GM23338 (cell line): ENCODE measurements at regions not wholly inside any gene's neighbourhood (a gene's known extent, or its start where the extent isn't known, plus 50 kb on each side); places are given as distances from the start of the nearest gene placed in this dataset.
A peak's percentile ranks its signal among the peaks of the same experiment; 100 is the strongest.

ENCODE experiments used
- ATAC-seq: fragments of 200-7000 bp; cut with Tn5 transposase; 3 replicates; pipeline ENCODE4 v1.9.1; 2020
- DNase-seq: peaks from one replicate; pipeline ENCODE4 v3.0.0-alpha.2; 2015; ENCODE audit warnings: low spot score
- H2AFZ ChIP-seq: fragments of 200-600 bp; sonication (generic); 2 replicates; pipeline ENCODE4 v1.8.0; 2016; ENCODE audit warnings: antibody characterized with exemption, mild to moderate bottlenecking, moderate library complexity
- H3F3A ChIP-seq: fragments of 200-600 bp; sonication (generic); replicated peaks from 2 replicates; pipeline ENCODE4 v1.8.0; 2017; ENCODE audit warnings: antibody characterized with exemption, mixed run types, low read depth
- H3K27ac ChIP-seq: fragments of 200-600 bp; sonication (generic); 2 replicates; pipeline ENCODE4 v1.6.1; 2016; ENCODE audit warnings: low read depth
- H3K27me3 ChIP-seq: fragments of 200-600 bp; sonication (generic); 2 replicates; pipeline ENCODE4 v1.8.0; 2016; ENCODE audit warnings: mild to moderate bottlenecking, mixed run types, moderate library complexity; ENCODE audit not compliant: insufficient read depth
- H3K36me3 ChIP-seq: fragments of 200-600 bp; sonication (generic); 2 replicates; pipeline ENCODE4 v1.8.0; 2016; ENCODE audit warnings: mild to moderate bottlenecking; ENCODE audit not compliant: insufficient read depth
- H3K4me1 ChIP-seq: fragments of 200-600 bp; sonication (generic); 2 replicates; pipeline ENCODE4 v1.8.0; 2016; ENCODE audit warnings: mild to moderate bottlenecking, moderate library complexity; ENCODE audit not compliant: insufficient read depth
- H3K4me2 ChIP-seq: fragments of 200-600 bp; sonication (generic); 2 replicates; pipeline ENCODE4 v1.7.1; 2017; ENCODE audit warnings: mixed run types
- H3K4me3 ChIP-seq: fragments of 200-600 bp; sonication (generic); 2 replicates; pipeline ENCODE4 v1.6.1; 2016; ENCODE audit warnings: mixed run types
- H3K79me2 ChIP-seq: fragments of 200-600 bp; sonication (generic); replicated peaks from 2 replicates; pipeline ENCODE4 v1.8.0; 2017; ENCODE audit warnings: mild to moderate bottlenecking; ENCODE audit not compliant: insufficient read depth
- H3K9me2 ChIP-seq: fragments of 200-600 bp; sonication (generic); 2 replicates; pipeline ENCODE4 v1.8.0; 2017; ENCODE audit not compliant: insufficient read depth
- H4K20me1 ChIP-seq: fragments of 200-600 bp; sonication (generic); replicated peaks from 2 replicates; pipeline ENCODE4 v1.8.0; 2017; ENCODE audit warnings: mild to moderate bottlenecking; ENCODE audit not compliant: insufficient read depth
- H3K27ac Mint-ChIP-seq: 2 replicates; pipeline ENCODE4 v1.8.0; 2020; ENCODE audit warnings: inconsistent platforms, mild to moderate bottlenecking, moderate library complexity, mixed read lengths
- H3K27me3 Mint-ChIP-seq: 3 replicates; pipeline ENCODE4 v1.8.0; 2022; ENCODE audit warnings: low read depth, mild to moderate bottlenecking, moderate library complexity, mixed read lengths, inconsistent platforms; ENCODE audit not compliant: insufficient read depth, poor library complexity
- H3K36me3 Mint-ChIP-seq: 3 replicates; pipeline ENCODE4 v1.8.0; 2021; ENCODE audit warnings: low read depth, mild to moderate bottlenecking, inconsistent platforms, moderate library complexity, mixed read lengths
- H3K4me1 Mint-ChIP-seq: 3 replicates; pipeline ENCODE4 v1.8.0; 2020; ENCODE audit warnings: mild to moderate bottlenecking, inconsistent platforms, mixed read lengths
- H3K4me3 Mint-ChIP-seq: 3 replicates; pipeline ENCODE4 v1.8.0; 2021; ENCODE audit warnings: moderate library complexity, mild to moderate bottlenecking, inconsistent platforms, mixed read lengths
- H3K9me3 Mint-ChIP-seq: 3 replicates; pipeline ENCODE4 v1.8.0; 2020; ENCODE audit warnings: moderate library complexity, mild to moderate bottlenecking, inconsistent platforms, mixed read lengths
- CREB1 ChIP-seq: fragments of 250-450 bp; sonication (Bioruptor Pico); IDR thresholded peaks from 2 replicates; pipeline ENCODE4 v1.5.0; 2020; ENCODE audit warnings: low read depth, mild to moderate bottlenecking, moderate library complexity
- POLR2AphosphoS5 ChIP-seq: IDR thresholded peaks from 2 replicates; pipeline ENCODE4 v1.6.1; 2016; ENCODE audit warnings: antibody characterized with exemption, low read depth
- ZNF114 ChIP-seq: fragments of 250-450 bp; sonication (Bioruptor Pico); IDR thresholded peaks from 2 replicates; pipeline ENCODE4 v1.5.0; 2020; ENCODE audit warnings: mild to moderate bottlenecking, moderate library complexity
- ZNF331 ChIP-seq: fragments of 250-450 bp; sonication (Bioruptor Pico); IDR thresholded peaks from 2 replicates; pipeline ENCODE4 v1.5.0; 2020; ENCODE audit warnings: low read depth, mild to moderate bottlenecking, moderate library complexity
- TF ChIP-seq, protein P1 (sequence below): IDR thresholded peaks from one replicate; pipeline ENCODE4 v1.6.1; 2018; ENCODE audit warnings: antibody characterized with exemption; ENCODE audit not compliant: unreplicated experiment

DNA sequence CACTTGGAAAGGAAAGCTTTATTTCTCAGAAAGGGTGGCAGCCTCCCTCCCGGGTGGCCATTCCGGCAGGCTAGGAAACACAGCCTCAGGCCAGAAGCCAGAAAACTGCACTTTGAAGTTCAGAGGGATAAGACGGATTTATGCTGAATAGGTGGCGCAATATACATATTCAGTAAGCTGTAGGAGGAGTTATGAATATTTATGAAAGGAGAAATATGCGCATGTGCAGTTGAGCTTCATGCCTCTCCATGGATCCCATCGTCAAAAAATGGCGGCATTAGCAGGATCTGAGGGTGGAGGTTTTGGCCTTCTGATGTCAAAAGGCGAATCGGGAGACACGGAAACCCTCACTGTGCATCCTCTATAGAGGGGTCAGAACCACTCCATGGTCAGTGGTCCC lies 82.3 kb downstream of the KATNIP start:
- H3K9me2 ChIP-seq, result no peaks in the 10 kb centered on the region
- Mint-ChIP-seq H3K27me3 (no peaks in the 10 kb centered on the region), H3K36me3 (peaks cover 7% of the 10 kb centered on the region), H3K9me3 (no peaks in the 10 kb centered on the region), H3K4me3 (no peak overlapping the region), H3K4me1 (peaks cover 16% of the 10 kb centered on the region), H3K27ac (no peak overlapping the region)
- no peak overlapping the region for H3K27ac ChIP-seq
- ATAC-seq, result no peak
- H3K79me2 ChIP-seq, result no peaks in the 10 kb centered on the region
- no peak overlapping the region for H3K4me3 ChIP-seq
- peaks cover 10% of the 10 kb centered on the region; the same call in 1 of the 2 replicates for H3K4me1 ChIP-seq
- TF ChIP-seq POLR2AphosphoS5 (no peak), ZNF331 (no peak)
- H3K36me3 ChIP-seq, result no peaks in the 10 kb centered on the region; the same call in 1 of the 2 replicates
- H3F3A ChIP-seq, result no peaks in the 10 kb centered on the region
- peaks cover 1% of the 10 kb centered on the region; the same call in 1 of the 2 replicates for H4K20me1 ChIP-seq
- no peak overlapping the region for H3K4me2 ChIP-seq
- no peak for DNase-seq
- H2AFZ ChIP-seq, result no peak overlapping the region
- no peaks in the 10 kb centered on the region for H3K27me3 ChIP-seq

DNA sequence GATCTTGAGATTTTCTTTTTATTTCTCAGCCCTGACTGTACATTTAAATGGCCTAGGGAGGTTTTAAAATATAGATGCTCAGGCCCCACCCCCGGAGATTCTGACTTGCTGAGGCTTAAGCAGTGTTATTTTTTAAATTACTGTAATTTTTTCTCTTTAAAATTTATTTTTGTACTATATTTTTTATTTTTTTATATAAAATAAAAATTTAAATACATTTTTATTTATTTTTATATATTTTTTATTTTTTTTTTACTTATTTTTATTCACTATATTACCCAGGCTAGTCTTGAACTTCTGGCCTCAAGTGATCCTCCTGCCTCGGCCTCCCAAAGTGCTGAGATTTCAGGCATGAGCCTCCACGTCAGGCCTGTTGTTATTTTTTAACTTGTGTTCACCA lies 83.3 kb downstream of the KATNIP start:
- no peak for TF ChIP-seq CREB1 (CRISPR knock-in tag)
- no peak for TF ChIP-seq ZNF331
- no peak for TF ChIP-seq ZNF114
- TF ChIP-seq, protein P1, sequence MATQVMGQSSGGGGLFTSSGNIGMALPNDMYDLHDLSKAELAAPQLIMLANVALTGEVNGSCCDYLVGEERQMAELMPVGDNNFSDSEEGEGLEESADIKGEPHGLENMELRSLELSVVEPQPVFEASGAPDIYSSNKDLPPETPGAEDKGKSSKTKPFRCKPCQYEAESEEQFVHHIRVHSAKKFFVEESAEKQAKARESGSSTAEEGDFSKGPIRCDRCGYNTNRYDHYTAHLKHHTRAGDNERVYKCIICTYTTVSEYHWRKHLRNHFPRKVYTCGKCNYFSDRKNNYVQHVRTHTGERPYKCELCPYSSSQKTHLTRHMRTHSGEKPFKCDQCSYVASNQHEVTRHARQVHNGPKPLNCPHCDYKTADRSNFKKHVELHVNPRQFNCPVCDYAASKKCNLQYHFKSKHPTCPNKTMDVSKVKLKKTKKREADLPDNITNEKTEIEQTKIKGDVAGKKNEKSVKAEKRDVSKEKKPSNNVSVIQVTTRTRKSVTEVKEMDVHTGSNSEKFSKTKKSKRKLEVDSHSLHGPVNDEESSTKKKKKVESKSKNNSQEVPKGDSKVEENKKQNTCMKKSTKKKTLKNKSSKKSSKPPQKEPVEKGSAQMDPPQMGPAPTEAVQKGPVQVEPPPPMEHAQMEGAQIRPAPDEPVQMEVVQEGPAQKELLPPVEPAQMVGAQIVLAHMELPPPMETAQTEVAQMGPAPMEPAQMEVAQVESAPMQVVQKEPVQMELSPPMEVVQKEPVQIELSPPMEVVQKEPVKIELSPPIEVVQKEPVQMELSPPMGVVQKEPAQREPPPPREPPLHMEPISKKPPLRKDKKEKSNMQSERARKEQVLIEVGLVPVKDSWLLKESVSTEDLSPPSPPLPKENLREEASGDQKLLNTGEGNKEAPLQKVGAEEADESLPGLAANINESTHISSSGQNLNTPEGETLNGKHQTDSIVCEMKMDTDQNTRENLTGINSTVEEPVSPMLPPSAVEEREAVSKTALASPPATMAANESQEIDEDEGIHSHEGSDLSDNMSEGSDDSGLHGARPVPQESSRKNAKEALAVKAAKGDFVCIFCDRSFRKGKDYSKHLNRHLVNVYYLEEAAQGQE, result no peak
- H3K79me2 ChIP-seq, result no peaks in the 10 kb centered on the region
- no peaks in the 10 kb centered on the region for H3K27me3 ChIP-seq
- no peak overlapping the region for H3K4me2 ChIP-seq
- H3F3A ChIP-seq, result no peaks in the 10 kb centered on the region
- H3K9me2 ChIP-seq, result no peaks in the 10 kb centered on the region
- Mint-ChIP-seq H3K27ac (no peak overlapping the region), H3K27me3 (peaks cover 4% of the 10 kb centered on the region), H3K4me3 (no peak overlapping the region), H3K9me3 (no peaks in the 10 kb centered on the region), H3K4me1 (peaks cover 16% of the 10 kb centered on the region), H3K36me3 (peaks cover 7% of the 10 kb centered on the region)
- H4K20me1 ChIP-seq, result no peaks in the 10 kb centered on the region
- peaks cover 10% of the 10 kb centered on the region; the same call in 1 of the 2 replicates for H3K4me1 ChIP-seq
- H3K4me3 ChIP-seq, result no peak overlapping the region
- no peak overlapping the region for H3K27ac ChIP-seq
- no peaks in the 10 kb centered on the region; the same call in 1 of the 2 replicates for H3K36me3 ChIP-seq
- no peak overlapping the region for H2AFZ ChIP-seq
- no peak for DNase-seq
- ATAC-seq, result no peak

DNA sequence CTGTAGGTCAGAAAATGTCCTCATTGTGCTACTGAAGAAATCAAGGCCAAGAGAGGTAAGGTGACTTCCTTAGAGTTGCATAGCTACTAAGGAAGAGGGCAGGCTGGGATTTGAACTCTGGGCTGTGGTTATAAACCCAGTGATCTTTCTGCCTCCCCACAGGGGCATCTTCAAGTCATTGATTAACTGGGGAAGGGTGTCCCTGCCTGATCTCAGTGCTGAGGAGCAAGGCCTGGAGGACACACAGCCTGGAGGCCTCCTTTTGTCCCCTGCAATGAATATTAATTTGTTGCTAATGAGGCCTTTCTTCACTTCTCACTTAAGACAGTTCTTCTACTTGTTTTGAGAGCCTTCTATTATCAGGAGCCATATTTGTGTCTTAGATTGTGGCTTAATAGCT lies 83.8 kb downstream of the KATNIP start:
- Mint-ChIP-seq H3K9me3 (no peaks in the 10 kb centered on the region), H3K4me3 (no peak overlapping the region), H3K36me3 (peaks cover 7% of the 10 kb centered on the region), H3K4me1 (peaks cover 16% of the 10 kb centered on the region), H3K27me3 (peaks cover 5% of the 10 kb centered on the region), H3K27ac (peak overlapping the region; percentile 56; the same call in 1 of the 2 replicates)
- Histone ChIP-seq H3K4me1 (peaks cover 10% of the 10 kb centered on the region; the same call in 1 of the 2 replicates), H3K9me2 (no peaks in the 10 kb centered on the region), H3K79me2 (no peaks in the 10 kb centered on the region), H3K4me2 (no peak overlapping the region), H3K4me3 (no peak overlapping the region), H3F3A (no peaks in the 10 kb centered on the region), H2AFZ (no peak overlapping the region), H3K27me3 (no peaks in the 10 kb centered on the region), H4K20me1 (no peaks in the 10 kb centered on the region), H3K27ac (no peak overlapping the region), H3K36me3 (no peaks in the 10 kb centered on the region; the same call in 1 of the 2 replicates)
- TF ChIP-seq ZNF114, result no peak
- ATAC-seq, result no peak; the same call in 2 of the 3 replicates
- no peak for DNase-seq
